Thyroid gland (tissue), 4 donors: ENCODE measurements at regions not wholly inside any gene's neighbourhood (a gene's known extent, or its start where the extent isn't known, plus 50 kb on each side); places are given as distances from the start of the nearest gene placed in this dataset.

Source experiments
- DNase-seq, 2 donors: peaks; one replicate each; pipeline ENCODE4 v3.0.0-alpha.2; 2019
- H3K27ac ChIP-seq, 3 donors: fragments of 200-600 bp; sonication (generic); 1 replicate in 2 of 3; 2 replicates in 1 of 3; pipeline ENCODE4 v1.5.1; 2016 to 2019; ENCODE audit warnings: mild to moderate bottlenecking in 1 of 3, moderate library complexity in 1 of 3
- H3K27me3 ChIP-seq: fragments of 200-600 bp; sonication (generic); one replicate; pipeline ENCODE4 v1.5.1; 2019
- H3K36me3 ChIP-seq, 2 donors: fragments of 200-600 bp; sonication (generic); one replicate each; pipeline ENCODE4 v1.5.1; 2016 to 2019
- H3K4me1 ChIP-seq, 2 donors: fragments of 200-600 bp; sonication (generic); one replicate each; pipeline ENCODE4 v1.5.1; 2017 to 2019
- H3K4me3 ChIP-seq, 3 donors: fragments of 200-600 bp; sonication (generic); replicated peaks in 1 of 3; 1 replicate in 2 of 3; 2 replicates in 1 of 3; pipeline ENCODE4 v1.5.1; 2016; ENCODE audit warnings: mild to moderate bottlenecking in 1 of 3
- H3K9me3 ChIP-seq: fragments of 200-600 bp; sonication (generic); one replicate; pipeline ENCODE4 v1.5.1; 2017
- POLR2A ChIP-seq, 2 donors: fragments of 450-650 bp; IDR thresholded peaks; one replicate each; pipeline ENCODE4 v1.6.1; 2017; ENCODE audit warnings: antibody characterized with exemption in 2 of 2, mild to moderate bottlenecking in 2 of 2, moderate library complexity in 1 of 2
- WGBS, 2 donors: methylation state at CpG; one replicate each; pipeline ENCODE4 v1.1.5; 2017; 5-methylcytosine and 5-hydroxymethylcytosine counted together
- intact Hi-C: fragments of 100-400 bp; cut with DNase I; formaldehyde crosslinking; loops from one replicate; pipeline ENCODE4 v1.15.1; 2023
- TF ChIP-seq, protein P1 (sequence below), 6 experiments: fragments of 200-600 bp in 3 of 6; fragments of 450-650 bp in 3 of 6; sonication (generic) in 3 of 6; IDR thresholded peaks; one replicate each; pipeline ENCODE4 v1.5.1; 2016 to 2019; ENCODE audit warnings: antibody characterized with exemption in 6 of 6, mild to moderate bottlenecking in 2 of 6, inconsistent platforms in 1 of 6, moderate library complexity in 1 of 6

DNA sequence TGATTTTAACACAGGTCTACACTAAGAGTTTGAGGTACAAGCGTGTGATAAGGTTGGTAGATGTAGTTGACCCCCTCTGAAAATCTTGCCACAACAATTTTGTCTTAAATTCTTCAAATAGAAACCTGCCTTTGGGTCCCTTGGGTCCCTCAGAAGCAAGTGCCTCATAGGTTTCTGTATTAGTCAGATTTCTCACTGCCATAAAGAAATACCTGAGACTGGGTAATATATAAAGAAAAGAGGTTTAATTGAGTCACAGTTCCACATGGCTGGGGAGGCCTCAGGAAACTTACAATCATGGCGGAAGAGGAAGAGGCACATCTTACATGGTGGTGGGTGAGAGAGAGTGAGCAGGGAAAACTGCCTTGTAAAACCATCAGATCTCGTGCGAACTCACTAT lies 301.2 kb downstream of the MAP2K6 start:
- Histone ChIP-seq H3K4me1 (peaks cover 29 to 40% of the 10 kb centered on the region in 2 donors), H3K27me3 (no peaks in the 10 kb centered on the region), H3K4me3 (no peak overlapping the region), H3K27ac (peak overlapping the region; percentile 83 to 98 (median 87)), H3K36me3 (no peaks in the 10 kb centered on the region), H3K9me3 (no peaks in the 10 kb centered on the region)
- TF ChIP-seq POLR2A (IDR thresholded peaks at IDR 0.05): no peak
- TF ChIP-seq, protein P1, sequence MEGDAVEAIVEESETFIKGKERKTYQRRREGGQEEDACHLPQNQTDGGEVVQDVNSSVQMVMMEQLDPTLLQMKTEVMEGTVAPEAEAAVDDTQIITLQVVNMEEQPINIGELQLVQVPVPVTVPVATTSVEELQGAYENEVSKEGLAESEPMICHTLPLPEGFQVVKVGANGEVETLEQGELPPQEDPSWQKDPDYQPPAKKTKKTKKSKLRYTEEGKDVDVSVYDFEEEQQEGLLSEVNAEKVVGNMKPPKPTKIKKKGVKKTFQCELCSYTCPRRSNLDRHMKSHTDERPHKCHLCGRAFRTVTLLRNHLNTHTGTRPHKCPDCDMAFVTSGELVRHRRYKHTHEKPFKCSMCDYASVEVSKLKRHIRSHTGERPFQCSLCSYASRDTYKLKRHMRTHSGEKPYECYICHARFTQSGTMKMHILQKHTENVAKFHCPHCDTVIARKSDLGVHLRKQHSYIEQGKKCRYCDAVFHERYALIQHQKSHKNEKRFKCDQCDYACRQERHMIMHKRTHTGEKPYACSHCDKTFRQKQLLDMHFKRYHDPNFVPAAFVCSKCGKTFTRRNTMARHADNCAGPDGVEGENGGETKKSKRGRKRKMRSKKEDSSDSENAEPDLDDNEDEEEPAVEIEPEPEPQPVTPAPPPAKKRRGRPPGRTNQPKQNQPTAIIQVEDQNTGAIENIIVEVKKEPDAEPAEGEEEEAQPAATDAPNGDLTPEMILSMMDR (IDR thresholded peaks at IDR 0.05): no peak
- intact Hi-C loops: no loop called here
- 96 to 98% methylated on average over 4 of the region's 4 CpGs for WGBS, 2 donors
- DNase-seq: no peak

DNA sequence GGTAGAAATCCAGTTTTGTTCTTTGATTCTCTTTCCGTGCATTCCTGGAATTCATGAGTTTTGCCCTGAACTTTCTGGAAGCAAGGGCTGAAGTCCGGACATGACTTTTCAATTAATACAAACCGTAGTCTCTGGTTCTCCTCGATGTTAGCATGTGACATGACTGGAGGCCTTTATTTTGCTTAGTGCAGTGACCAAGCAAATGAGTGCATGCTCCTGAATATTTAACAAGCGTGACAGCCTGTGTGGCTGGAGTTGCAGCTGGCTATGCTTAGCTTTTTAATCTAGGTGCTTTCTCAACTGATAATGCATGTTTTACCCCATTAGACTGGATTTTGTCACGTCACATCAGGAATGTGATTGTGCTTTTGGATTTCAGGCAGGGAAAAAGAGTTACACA lies 302.1 kb downstream of the MAP2K6 start:
- intact Hi-C loops: no loop called here
- DNase-seq: peak; percentile 73 to 74

DNA sequence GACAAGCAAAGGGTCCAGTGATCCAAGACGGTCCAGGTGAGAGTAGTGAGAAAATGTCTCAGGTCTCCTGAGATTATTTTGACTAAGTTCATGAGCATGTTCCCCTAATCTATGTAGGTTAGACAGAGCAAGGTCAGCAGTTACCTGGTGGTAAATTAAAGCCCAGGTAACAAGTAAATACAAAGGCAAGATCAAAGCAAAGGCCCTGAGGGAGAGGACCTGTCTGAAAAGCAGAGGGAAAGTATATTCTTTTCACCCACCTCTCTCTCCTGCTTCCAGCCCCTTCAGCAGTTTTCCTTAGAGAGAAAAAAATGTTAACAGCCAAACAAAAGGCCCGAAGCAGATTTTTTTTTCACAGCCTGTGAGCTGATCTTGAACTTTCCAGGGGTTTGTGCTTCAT lies 302.7 kb downstream of the MAP2K6 start:
- TF ChIP-seq, protein P1 (IDR thresholded peaks at IDR 0.05): no peak
- no peak for TF ChIP-seq POLR2A (IDR thresholded peaks at IDR 0.05)
- Histone ChIP-seq H3K36me3 (no peaks in the 10 kb centered on the region), H3K27ac (peak overlapping the region; percentile 83 to 98 (median 87)), H3K9me3 (no peaks in the 10 kb centered on the region), H3K27me3 (no peaks in the 10 kb centered on the region), H3K4me1 (peaks cover 19 to 25% of the 10 kb centered on the region in 2 donors), H3K4me3 (no peak overlapping the region)
- no peak for DNase-seq
- intact Hi-C loops: no loop called here
- WGBS, 2 donors: 25 to 32% methylated on average over 2 of the region's 2 CpGs

More for the DNA sequence above, 302.1 kb downstream of the MAP2K6 start:
- Histone ChIP-seq H3K27me3 (no peaks in the 10 kb centered on the region), H3K9me3 (no peaks in the 10 kb centered on the region), H3K27ac (peak overlapping the region; percentile 83 to 98 (median 87)), H3K4me3 (no peak overlapping the region), H3K36me3 (no peaks in the 10 kb centered on the region), H3K4me1 (peaks cover 26 to 32% of the 10 kb centered on the region in 2 donors)
- 33 to 34% methylated on average over 6 of the region's 6 CpGs for WGBS, 2 donors
- TF ChIP-seq, protein P1 (IDR thresholded peaks at IDR 0.05): no peak
- TF ChIP-seq POLR2A (IDR thresholded peaks at IDR 0.05): peak in 1 of 2 donors; percentile 55

DNA sequence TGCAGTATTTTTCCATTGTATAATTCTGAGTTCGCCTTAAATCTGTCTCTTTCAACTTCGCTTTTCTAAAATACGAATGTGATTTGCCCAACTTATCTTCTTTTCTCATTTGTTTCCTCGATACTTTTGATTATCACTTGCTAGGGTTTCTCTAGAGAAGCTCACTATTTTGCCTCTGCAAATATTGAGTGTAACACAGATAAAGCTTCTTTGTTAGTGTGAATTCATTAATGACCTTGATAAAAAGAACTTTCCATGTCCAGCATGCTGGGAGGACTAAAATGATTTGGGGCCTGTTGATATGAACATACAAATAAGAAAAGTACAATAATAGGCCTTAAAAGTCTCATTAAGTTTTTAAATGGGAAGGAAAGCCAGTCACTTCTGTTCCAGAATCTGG lies 303.3 kb downstream of the MAP2K6 start:
- DNase-seq: no peak
- H3K36me3 ChIP-seq: no peaks in the 10 kb centered on the region
- peak overlapping the region; percentile 83 to 98 (median 87) for H3K27ac ChIP-seq
- 92 to 93% methylated on average over 4 of the region's 4 CpGs for WGBS, 2 donors
- H3K4me1 ChIP-seq: peaks cover 16 to 25% of the 10 kb centered on the region in 2 donors
- intact Hi-C loops: no loop called here
- TF ChIP-seq POLR2A (IDR thresholded peaks at IDR 0.05): no peak
- TF ChIP-seq, protein P1 (IDR thresholded peaks at IDR 0.05): no peak
- no peaks in the 10 kb centered on the region for H3K9me3 ChIP-seq
- no peaks in the 10 kb centered on the region for H3K27me3 ChIP-seq
- H3K4me3 ChIP-seq: no peak overlapping the region

DNA sequence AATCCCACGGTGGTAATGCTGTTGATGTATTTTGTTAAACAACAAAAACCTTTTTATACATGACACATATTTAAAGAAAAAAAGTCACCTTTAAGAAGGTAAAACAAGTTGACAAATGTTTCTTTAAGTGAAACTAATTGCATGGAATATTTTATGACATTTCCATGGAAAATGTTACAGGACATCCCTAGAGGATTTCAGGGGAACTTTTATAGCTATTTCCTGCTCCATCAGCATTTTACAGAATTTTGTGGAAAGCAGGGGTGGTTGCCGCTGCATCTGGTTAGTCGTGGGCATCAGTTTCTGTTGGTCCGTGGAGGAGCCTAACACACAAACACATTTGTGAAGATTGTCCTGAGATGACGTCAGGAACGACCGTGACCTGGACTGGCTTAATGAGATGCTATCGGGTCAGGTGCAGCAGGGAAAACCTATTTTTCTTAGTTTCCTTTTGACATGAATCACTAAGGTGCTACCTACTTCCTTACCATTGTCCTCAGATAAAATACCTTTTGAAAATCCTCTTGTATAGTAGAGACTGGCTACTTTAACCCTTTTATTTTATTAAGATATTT lies 305.1 kb downstream of the MAP2K6 start:
- TF ChIP-seq, protein P1 (IDR thresholded peaks at IDR 0.05): no peak
- no peak for TF ChIP-seq POLR2A (IDR thresholded peaks at IDR 0.05)
- no peak for DNase-seq
- peaks cover 16 to 25% of the 10 kb centered on the region in 2 donors for H3K4me1 ChIP-seq
- no peaks in the 10 kb centered on the region for H3K36me3 ChIP-seq
- 78 to 79% methylated on average over 8 of the region's 8 CpGs for WGBS, 2 donors
- intact Hi-C loops: no loop called here
- H3K27me3 ChIP-seq: no peaks in the 10 kb centered on the region
- no peaks in the 10 kb centered on the region for H3K9me3 ChIP-seq
- no peak overlapping the region for H3K4me3 ChIP-seq
- H3K27ac ChIP-seq: no peak overlapping the region
